AG09309 (cell line): ENCODE measurements at regions not wholly inside any gene's neighbourhood (a gene's known extent, or its start where the extent isn't known, plus 50 kb on each side); places are given as distances from the start of the nearest gene placed in this dataset.

ENCODE experiments used
- DNase-seq: peaks from one replicate; pipeline ENCODE4 v3.0.0-alpha.2; 2010; ENCODE audit warnings: low read depth
- H3K4me3 ChIP-seq: 2 replicates; pipeline ENCODE4 v1.5.1; 2011; ENCODE audit warnings: mild to moderate bottlenecking, low read depth, low read length, moderate library complexity; ENCODE audit not compliant: control insufficient read depth
- TF ChIP-seq, protein P1 (sequence below): IDR thresholded peaks from 2 replicates; pipeline ENCODE4 v1.5.1; 2011; ENCODE audit warnings: mild to moderate bottlenecking, low read depth, low read length, inconsistent platforms; ENCODE audit not compliant: insufficient read depth, control insufficient read depth; ENCODE audit errors: missing control alignments

DNA sequence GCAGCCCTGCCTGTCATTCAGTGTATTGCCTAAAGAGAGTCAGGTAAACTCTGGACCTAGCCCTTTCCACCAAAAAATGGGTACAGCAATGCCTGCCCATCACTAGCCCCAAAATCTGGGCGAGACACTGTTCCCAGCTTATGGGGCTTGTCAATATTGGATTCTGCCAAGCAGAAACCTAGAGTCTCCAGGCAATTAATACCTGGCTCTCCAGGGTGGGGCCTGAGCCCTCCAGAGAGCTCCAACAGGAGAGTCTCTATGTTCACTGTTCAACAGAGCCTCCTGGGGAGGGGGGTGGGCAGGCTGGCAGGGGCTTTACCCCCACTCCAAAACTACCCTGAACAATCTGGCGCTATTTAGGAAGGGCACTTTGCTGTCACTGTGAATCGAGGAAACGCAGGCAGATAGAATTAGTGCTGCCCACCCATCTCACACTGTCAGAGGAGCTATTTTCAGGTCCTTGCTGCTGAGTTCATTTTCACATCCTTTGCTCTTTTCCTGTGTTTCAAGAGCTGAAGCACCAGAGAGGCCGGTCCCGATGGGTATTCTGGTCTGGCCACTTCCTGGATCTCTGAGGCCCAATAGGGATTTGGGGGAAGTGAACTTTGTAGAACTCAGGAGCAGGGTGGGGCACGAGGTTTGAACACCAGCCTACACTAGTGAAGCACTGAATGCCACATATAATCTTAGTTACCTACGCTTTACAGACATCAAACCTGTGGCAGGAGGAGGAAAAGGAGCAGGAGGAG lies 121.8 kb downstream of the C5orf15 start:
- no peak overlapping the region for H3K4me3 ChIP-seq
- TF ChIP-seq, protein P1, sequence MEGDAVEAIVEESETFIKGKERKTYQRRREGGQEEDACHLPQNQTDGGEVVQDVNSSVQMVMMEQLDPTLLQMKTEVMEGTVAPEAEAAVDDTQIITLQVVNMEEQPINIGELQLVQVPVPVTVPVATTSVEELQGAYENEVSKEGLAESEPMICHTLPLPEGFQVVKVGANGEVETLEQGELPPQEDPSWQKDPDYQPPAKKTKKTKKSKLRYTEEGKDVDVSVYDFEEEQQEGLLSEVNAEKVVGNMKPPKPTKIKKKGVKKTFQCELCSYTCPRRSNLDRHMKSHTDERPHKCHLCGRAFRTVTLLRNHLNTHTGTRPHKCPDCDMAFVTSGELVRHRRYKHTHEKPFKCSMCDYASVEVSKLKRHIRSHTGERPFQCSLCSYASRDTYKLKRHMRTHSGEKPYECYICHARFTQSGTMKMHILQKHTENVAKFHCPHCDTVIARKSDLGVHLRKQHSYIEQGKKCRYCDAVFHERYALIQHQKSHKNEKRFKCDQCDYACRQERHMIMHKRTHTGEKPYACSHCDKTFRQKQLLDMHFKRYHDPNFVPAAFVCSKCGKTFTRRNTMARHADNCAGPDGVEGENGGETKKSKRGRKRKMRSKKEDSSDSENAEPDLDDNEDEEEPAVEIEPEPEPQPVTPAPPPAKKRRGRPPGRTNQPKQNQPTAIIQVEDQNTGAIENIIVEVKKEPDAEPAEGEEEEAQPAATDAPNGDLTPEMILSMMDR = no peak

DNA sequence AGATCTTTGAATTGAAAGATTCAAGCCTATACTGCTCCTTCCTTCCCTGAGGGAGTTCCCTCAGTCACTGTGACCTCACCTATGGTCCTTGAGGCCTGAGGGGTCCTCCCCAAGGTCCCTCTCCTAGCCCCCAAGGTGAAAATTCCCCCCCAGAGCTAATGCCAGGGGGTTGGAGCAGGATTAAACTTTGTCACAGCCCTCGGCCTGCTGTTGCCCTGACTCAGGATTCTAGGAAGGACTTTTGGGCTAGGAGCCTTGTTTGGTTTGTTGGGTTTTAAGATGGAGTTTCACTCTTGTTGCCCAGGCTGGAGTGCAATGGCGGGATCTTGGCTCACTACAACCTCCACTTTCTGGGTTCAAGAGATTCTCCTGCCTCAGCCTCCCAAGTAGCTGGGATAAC lies 123.2 kb downstream of the C5orf15 start:
- TF ChIP-seq, protein P1 = no peak
- DNase-seq = no peak

More for the DNA sequence above, 121.8 kb downstream of the C5orf15 start:
- DNase-seq = no peak

DNA sequence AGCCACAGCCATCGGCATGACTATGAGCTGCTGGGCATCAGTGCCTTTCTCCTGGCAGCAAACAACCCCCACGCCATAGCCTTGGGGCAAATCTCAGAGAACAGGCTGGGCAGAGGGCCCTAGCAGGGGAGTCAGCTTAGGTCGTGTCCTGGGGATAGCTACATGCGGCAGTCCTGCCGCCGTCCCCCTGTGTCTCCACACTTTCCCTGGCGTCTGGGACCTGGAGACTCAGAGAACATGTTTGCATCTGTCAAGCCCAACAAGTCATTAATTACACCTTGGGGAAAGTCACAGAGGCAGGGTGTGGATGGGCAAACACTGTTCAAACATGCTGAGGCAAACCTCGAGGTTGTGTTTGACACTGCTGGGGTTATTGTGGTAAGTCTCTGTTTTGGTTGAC lies 123.6 kb downstream of the C5orf15 start:
- DNase-seq = no peak
- TF ChIP-seq, protein P1 = no peak
- H3K4me3 ChIP-seq = no peak overlapping the region

More for the DNA sequence above, 123.2 kb downstream of the C5orf15 start:
- no peak overlapping the region for H3K4me3 ChIP-seq

DNA sequence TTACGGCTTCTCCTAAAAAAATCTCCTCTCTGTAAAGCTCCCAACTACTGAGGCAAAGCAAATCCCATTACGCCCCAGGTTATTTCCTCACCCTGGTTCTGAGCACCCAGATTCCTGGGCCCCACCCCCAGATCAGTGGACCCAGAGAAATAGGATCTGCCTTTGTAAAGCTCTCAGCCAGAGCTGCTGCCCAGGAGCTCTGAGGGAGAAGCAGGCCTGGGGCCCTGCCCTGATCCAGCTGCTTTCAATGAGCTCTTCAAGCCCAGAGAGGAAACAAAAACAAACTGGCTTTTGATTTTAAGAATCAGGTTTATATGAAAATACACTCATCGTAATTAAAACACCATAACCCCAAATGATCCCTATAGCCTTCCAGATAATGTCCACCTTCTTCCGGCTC lies 124.5 kb downstream of the C5orf15 start:
- no peak for DNase-seq
- TF ChIP-seq, protein P1 = no peak
- no peak overlapping the region for H3K4me3 ChIP-seq

DNA sequence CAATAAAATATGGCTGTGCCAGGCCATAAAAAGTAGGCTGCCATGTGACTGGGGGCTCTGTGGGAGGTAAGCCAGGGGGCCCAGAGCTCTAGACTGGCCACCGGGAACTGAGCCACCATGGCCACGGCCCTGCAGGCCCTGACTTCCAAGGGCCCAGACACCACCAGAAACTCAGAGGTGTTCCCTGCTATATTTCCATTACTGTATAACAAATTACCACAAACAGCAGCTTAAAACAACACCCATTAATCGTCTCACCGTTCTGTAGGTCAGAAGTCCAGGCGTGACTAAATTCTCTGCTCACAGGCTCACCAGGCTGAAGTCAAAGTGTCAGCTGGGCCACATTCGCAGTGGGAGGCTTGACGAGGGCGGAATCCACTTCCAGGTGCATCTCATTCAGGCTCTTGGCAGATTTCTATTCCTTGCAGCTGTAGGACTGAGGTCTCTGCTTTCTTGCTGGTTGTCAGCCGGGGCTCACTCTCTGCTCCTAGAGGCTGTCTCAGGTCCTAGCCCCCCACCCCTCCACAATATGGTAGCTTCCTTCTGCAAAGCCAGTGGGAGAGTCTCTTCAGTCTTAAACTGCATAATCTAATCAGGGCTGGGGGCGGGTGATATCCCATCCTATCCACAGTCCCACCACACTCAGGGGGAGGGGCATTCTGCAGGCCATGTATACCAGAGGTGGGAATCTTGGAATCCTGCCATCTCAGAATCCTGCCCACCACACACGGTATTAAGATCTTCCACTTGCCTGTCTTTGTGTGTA lies 125.4 kb downstream of the C5orf15 start:
- TF ChIP-seq, protein P1 = no peak
- H3K4me3 ChIP-seq = no peak overlapping the region
- DNase-seq = no peak

DNA sequence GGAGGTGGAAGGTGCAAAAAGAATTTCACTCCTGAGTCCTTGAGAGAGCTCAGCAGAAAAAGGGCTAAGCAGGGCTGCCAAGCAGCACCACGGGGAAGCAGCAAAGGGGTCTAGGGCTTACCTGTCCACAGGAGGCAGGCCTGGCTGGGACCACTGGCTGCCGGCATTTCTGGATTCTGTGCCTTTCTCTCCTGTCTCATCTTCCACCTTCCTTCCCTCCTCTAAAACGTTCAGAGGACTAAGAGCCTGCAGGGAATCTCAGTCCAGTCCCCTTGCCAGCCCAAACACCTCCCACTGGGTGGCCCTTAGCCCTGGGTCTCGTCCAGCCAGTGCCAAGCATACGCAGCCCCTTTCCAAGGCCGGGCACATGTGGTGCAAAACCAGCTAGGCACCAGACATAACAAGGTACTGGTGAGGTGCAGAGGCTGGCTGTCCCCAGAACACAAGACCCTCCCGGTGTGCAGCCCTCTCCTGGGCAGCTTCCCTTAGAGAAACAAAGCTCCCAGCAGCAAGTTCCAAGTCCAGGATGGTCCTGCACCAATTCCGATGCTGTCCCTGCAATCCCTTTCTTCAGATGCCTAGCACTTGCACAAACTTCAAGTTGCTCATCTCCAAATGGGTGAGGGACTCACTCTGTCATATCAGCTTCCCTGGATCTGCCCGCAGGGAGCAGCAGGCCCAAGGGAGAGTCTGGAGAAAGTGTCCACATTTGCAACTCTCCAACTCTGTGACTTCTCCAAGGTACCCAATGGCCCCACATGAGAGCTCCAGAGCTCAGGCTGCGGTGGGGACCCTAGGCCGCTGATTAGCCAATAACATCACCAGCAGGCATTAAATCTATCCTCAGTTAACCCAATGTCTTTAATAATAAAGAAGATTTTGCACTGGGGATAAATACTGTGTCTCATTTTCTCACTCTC lies 126.3 kb downstream of the C5orf15 start:
- TF ChIP-seq, protein P1 = no peak
- H3K4me3 ChIP-seq = no peak overlapping the region
- DNase-seq = no peak
